Left lung (tissue), 4 donors: ENCODE measurements at regions not wholly inside any gene's neighbourhood (a gene's known extent, or its start where the extent isn't known, plus 50 kb on each side); places are given as distances from the start of the nearest gene placed in this dataset.

Experiments
- ATAC-seq: fragments of 200-7000 bp; cut with Tn5 transposase; one replicate; pipeline ENCODE4 v1.9.1; 2020; ENCODE audit warnings: moderate library complexity
- DNase-seq, 4 donors: peaks; one replicate each; pipeline ENCODE4 v3.0.0-alpha.2; 2013 to 2020
- H3K27ac ChIP-seq, 2 donors: fragments of 200-600 bp; sonication (generic) in 1 of 2; one replicate each; pipeline versions ENCODE4 v1.5.0 to v1.8.0; 2020 to 2021
- H3K27me3 ChIP-seq, 2 donors: fragments of 200-600 bp; sonication (generic) in 1 of 2; one replicate each; pipeline versions ENCODE4 v1.5.0 to v1.8.0; 2020 to 2021
- H3K36me3 ChIP-seq, 2 donors: fragments of 200-600 bp; sonication (generic) in 1 of 2; one replicate each; pipeline versions ENCODE4 v1.5.0 to v1.8.0; 2020 to 2021
- H3K4me1 ChIP-seq, 2 donors: fragments of 200-600 bp; one replicate each; pipeline ENCODE4 v1.8.0; 2021
- H3K4me3 ChIP-seq, 2 donors: fragments of 200-600 bp; sonication (generic) in 1 of 2; one replicate each; pipeline versions ENCODE4 v1.5.0 to v1.8.0; 2020 to 2021; ENCODE audit warnings: mild to moderate bottlenecking in 1 of 2
- H3K9me3 ChIP-seq, 2 donors: fragments of 200-600 bp; sonication (generic) in 1 of 2; one replicate each; pipeline versions ENCODE4 v1.5.0 to v1.8.0; 2020 to 2021
- CTCF ChIP-seq, 2 donors: fragments of 200-600 bp; sonication (generic) in 1 of 2; IDR thresholded peaks; one replicate each; pipeline versions ENCODE4 v1.5.0 to v1.8.0; 2021; ENCODE audit warnings: antibody characterized with exemption in 2 of 2
- intact Hi-C, 2 donors: fragments of 100-400 bp; cut with DNase I; formaldehyde crosslinking; loops; one replicate each; pipeline versions ENCODE4 v1.11.2 to v1.14.2; 2022
- donor health status: DM: no; HTN: yes; CAD: no.
- donor health status: DM: no; HTN: no; CAD: no.

- ATAC-seq (no peak), DNase-seq (no peak)
- H3K27me3 ChIP-seq, result peaks cover 0 to 58% of the 10 kb centered on the region in 2 donors
- H3K36me3 ChIP-seq, result no peaks in the 10 kb centered on the region
- intact Hi-C loops, result no loop called here
- H3K27ac ChIP-seq, result no peak overlapping the region
- H3K4me3 ChIP-seq, result no peak overlapping the region
- no peak for TF ChIP-seq CTCF (IDR thresholded peaks at IDR 0.05)
- no peaks in the 10 kb centered on the region for H3K9me3 ChIP-seq
- H3K4me1 ChIP-seq, result no peaks in the 10 kb centered on the region
Measured at GRCh38 chr17:79545251-79546005, 65.4 kb downstream of the RBFOX3 start.

- peaks cover 0 to 63% of the 10 kb centered on the region in 2 donors for H3K27me3 ChIP-seq
- no peak for ATAC-seq
- no peak overlapping the region for H3K27ac ChIP-seq
- TF ChIP-seq CTCF (IDR thresholded peaks at IDR 0.05), result no peak
- no peaks in the 10 kb centered on the region for H3K4me1 ChIP-seq
- H3K36me3 ChIP-seq, result no peaks in the 10 kb centered on the region
- H3K9me3 ChIP-seq, result no peaks in the 10 kb centered on the region
- DNase-seq, result no peak
- intact Hi-C loops, result no loop called here
- H3K4me3 ChIP-seq, result no peak overlapping the region
Measured at GRCh38 chr17:79544142-79544914, 66.5 kb downstream of the RBFOX3 start.

- DNase-seq, result peak in 1 of 4 donors; percentile 5
- H3K4me1 ChIP-seq, result no peaks in the 10 kb centered on the region
- H3K36me3 ChIP-seq, result no peaks in the 10 kb centered on the region
- H3K4me3 ChIP-seq, result no peak overlapping the region
- H3K27ac ChIP-seq, result no peak overlapping the region
- ATAC-seq, result no peak
- peaks cover 0 to 63% of the 10 kb centered on the region in 2 donors for H3K27me3 ChIP-seq
- intact Hi-C loops, result no loop called here
- no peak for TF ChIP-seq CTCF (IDR thresholded peaks at IDR 0.05)
- H3K9me3 ChIP-seq, result no peaks in the 10 kb centered on the region
Measured at GRCh38 chr17:79543531-79543930, 67.3 kb downstream of the RBFOX3 start.

GRCh38 chr17:79542718-79543117 lies 68.1 kb downstream of the RBFOX3 start:
- DNase-seq (no peak), ATAC-seq (no peak)
- H3K4me1 ChIP-seq, result no peaks in the 10 kb centered on the region

More at GRCh38 chr17:79542718-79543117, 68.1 kb downstream of the RBFOX3 start:
- Histone ChIP-seq H3K27ac (no peak overlapping the region), H3K36me3 (no peaks in the 10 kb centered on the region), H3K27me3 (peaks cover 0 to 58% of the 10 kb centered on the region in 2 donors), H3K9me3 (no peaks in the 10 kb centered on the region), H3K4me3 (no peak overlapping the region)
- intact Hi-C loops, result no loop called here
- no peak for TF ChIP-seq CTCF (IDR thresholded peaks at IDR 0.05)
